Transverse colon (tissue), 4 donors: ENCODE measurements at regions not wholly inside any gene's neighbourhood (a gene's known extent, or its start where the extent isn't known, plus 50 kb on each side); places are given as distances from the start of the nearest gene placed in this dataset.

Experiments
- DNase-seq: peaks from one replicate; pipeline ENCODE4 v3.0.0-alpha.2; 2019
- H3K27ac ChIP-seq, 4 donors: fragments of 200-600 bp; sonication (generic); 2 replicates each; pipeline ENCODE4 v1.5.1; 2016 to 2018; ENCODE audit warnings: inconsistent platforms in 4 of 4
- H3K27me3 ChIP-seq: fragments of 200-600 bp; sonication (generic); 2 replicates; pipeline ENCODE4 v1.5.1; 2017; ENCODE audit warnings: inconsistent platforms
- H3K36me3 ChIP-seq, 4 donors: fragments of 200-600 bp; sonication (generic); 2 replicates each; pipeline ENCODE4 v1.5.1; 2017 to 2019; ENCODE audit warnings: inconsistent platforms in 4 of 4
- H3K4me1 ChIP-seq, 4 donors: fragments of 200-600 bp; sonication (generic); 2 replicates each; pipeline ENCODE4 v1.5.1; 2017 to 2020; ENCODE audit warnings: inconsistent platforms in 4 of 4
- H3K4me3 ChIP-seq, 4 donors: fragments of 200-600 bp; sonication (generic); 1 replicate in 1 of 4; 2 replicates in 3 of 4; pipeline versions ENCODE4 v1.5.1 to v1.6.1; 2017 to 2019; ENCODE audit warnings: inconsistent platforms in 4 of 4
- H3K9me3 ChIP-seq, 2 donors: fragments of 200-600 bp; sonication (generic); 2 replicates each; pipeline ENCODE4 v1.5.1; 2017 to 2019; ENCODE audit warnings: inconsistent platforms in 2 of 2
- CTCF ChIP-seq, 5 experiments: fragments of 200-600 bp in 3 of 5; fragments of 450-650 bp in 2 of 5; sonication (generic) in 3 of 5; IDR thresholded peaks; 1 replicate in 2 of 5; 2 replicates in 3 of 5; pipeline ENCODE4 v1.5.1; 2016 to 2017; ENCODE audit warnings: antibody characterized with exemption in 5 of 5, inconsistent platforms in 3 of 5, mild to moderate bottlenecking in 2 of 5, moderate library complexity in 1 of 5
- EP300 ChIP-seq: sonication (generic); formaldehyde crosslinking; IDR thresholded peaks from one replicate; pipeline ENCODE4 v1.6.1; 2017; ENCODE audit warnings: antibody characterized with exemption, low read depth
- POLR2A ChIP-seq: fragments of 450-650 bp; IDR thresholded peaks from one replicate; pipeline ENCODE4 v1.6.1; 2016; ENCODE audit warnings: antibody characterized with exemption, mild to moderate bottlenecking, moderate library complexity
- POLR2AphosphoS5 ChIP-seq, 3 donors: sonication (generic); formaldehyde crosslinking; IDR thresholded peaks; one replicate each; pipeline ENCODE4 v1.6.1; 2016; ENCODE audit warnings: antibody characterized with exemption in 3 of 3
- WGBS, 2 donors: methylation state at CpG; one replicate each; pipeline ENCODE4 v1.1.5; 2018; ENCODE audit warnings: low coverage in 1 of 2; 5-methylcytosine and 5-hydroxymethylcytosine counted together
- in situ Hi-C, 4 donors: fragments of 200-750 bp; cut with MboI; loops; one replicate each; pipeline versions ENCODE4 v1.15.0 to v1.15.1; 2017; ENCODE audit warnings: low sequenced_read_pairs in 3 of 4, low pct_ligation_motif_present in 1 of 4, low pct_unique_long_range_greater_than_20kb in 1 of 4
- intact Hi-C: fragments of 100-400 bp; cut with DNase I; formaldehyde crosslinking; loops from one replicate; pipeline ENCODE4 v1.15.1; 2023; ENCODE audit warnings: low total_unique reads

GRCh38 chr1:187121661-187122060, 292.9 kb downstream of the PLA2G4A start:
- no peak overlapping the region for H3K4me3 ChIP-seq
- in situ Hi-C loops = no loop called here
- no peaks in the 10 kb centered on the region for H3K4me1 ChIP-seq
- no peaks in the 10 kb centered on the region for H3K36me3 ChIP-seq
- DNase-seq = no peak
- H3K27ac ChIP-seq = no peak overlapping the region
- TF ChIP-seq CTCF (IDR thresholded peaks at IDR 0.05) (no peak), POLR2A (no peak), EP300 (no peak), POLR2AphosphoS5 (IDR thresholded peaks at IDR 0.05) (no peak)
- H3K27me3 ChIP-seq = no peaks in the 10 kb centered on the region
- H3K9me3 ChIP-seq = no peaks in the 10 kb centered on the region
- intact Hi-C loops = no loop called here

GRCh38 chr1:187122566-187122965, 293.8 kb downstream of the PLA2G4A start:
- TF ChIP-seq POLR2AphosphoS5 (IDR thresholded peaks at IDR 0.05) (no peak), POLR2A (no peak), EP300 (no peak), CTCF (IDR thresholded peaks at IDR 0.05) (no peak)
- intact Hi-C loops = no loop called here

GRCh38 chr1:187129132-187129531, 300.4 kb downstream of the PLA2G4A start:
- 17 to 79% methylated on average over 1 of the region's 1 CpG for whole genome bisulfite sequencing, 2 donors
- intact Hi-C loops = loop anchor here (5.0 kb wide), 1 partner anchor 1763 kb away; no protein-coding TSS in a partner anchor
- no peaks in the 10 kb centered on the region for H3K27me3 ChIP-seq
- H3K4me1 ChIP-seq = no peaks in the 10 kb centered on the region
- H3K27ac ChIP-seq = no peak overlapping the region
- no peak overlapping the region for H3K4me3 ChIP-seq
- TF ChIP-seq EP300 (no peak), POLR2A (no peak), POLR2AphosphoS5 (IDR thresholded peaks at IDR 0.05) (no peak), CTCF (IDR thresholded peaks at IDR 0.05) (no peak)
- no peak for DNase-seq
- H3K36me3 ChIP-seq = no peaks in the 10 kb centered on the region
- H3K9me3 ChIP-seq = peaks cover 0 to 3% of the 10 kb centered on the region in 2 donors
- in situ Hi-C loops = no loop called here

More at GRCh38 chr1:187122566-187122965, 293.8 kb downstream of the PLA2G4A start:
- DNase-seq = no peak
- H3K4me1 ChIP-seq = no peaks in the 10 kb centered on the region
- no peak overlapping the region for H3K4me3 ChIP-seq
- in situ Hi-C loops = no loop called here
- WGBS, 2 donors = 77 to 88% methylated on average over 2 of the region's 2 CpGs
- no peak overlapping the region for H3K27ac ChIP-seq
- no peaks in the 10 kb centered on the region for H3K9me3 ChIP-seq
- H3K36me3 ChIP-seq = no peaks in the 10 kb centered on the region
- H3K27me3 ChIP-seq = no peaks in the 10 kb centered on the region

GRCh38 chr1:187143783-187144182, 315.0 kb downstream of the PLA2G4A start:
- no peak for TF ChIP-seq POLR2A
- TF ChIP-seq POLR2AphosphoS5 (IDR thresholded peaks at IDR 0.05) = no peak
- TF ChIP-seq EP300 = no peak
- TF ChIP-seq CTCF (IDR thresholded peaks at IDR 0.05) = no peak
- no peak for DNase-seq
- H3K36me3 ChIP-seq = no peaks in the 10 kb centered on the region
- no peaks in the 10 kb centered on the region for H3K4me1 ChIP-seq
- H3K9me3 ChIP-seq = no peaks in the 10 kb centered on the region
- in situ Hi-C loops (no loop called here), intact Hi-C loops (no loop called here)
- H3K4me3 ChIP-seq = no peak overlapping the region
- H3K27ac ChIP-seq = no peak overlapping the region
- no peaks in the 10 kb centered on the region for H3K27me3 ChIP-seq
